Trophoblast cell (in vitro differentiated cells and primary cell): ENCODE measurements at regions not wholly inside any gene's neighbourhood (a gene's known extent, or its start where the extent isn't known, plus 50 kb on each side); places are given as distances from the start of the nearest gene placed in this dataset.

Experiments
- DNase-seq, 2 donors: peaks; one replicate each; pipeline ENCODE4 v3.0.0-alpha.2; 2016
- H2AFZ ChIP-seq: 2 replicates; pipeline ENCODE4 v1.6.1; 2013; ENCODE audit warnings: low read length, moderate library complexity, mild to moderate bottlenecking; ENCODE audit not compliant: insufficient read depth, poor library complexity
- H2AK5ac ChIP-seq: 2 replicates; pipeline ENCODE4 v1.6.1; 2013; ENCODE audit warnings: mild to moderate bottlenecking, low read length
- H2BK120ac ChIP-seq: 2 replicates; pipeline ENCODE4 v1.6.1; 2013; ENCODE audit warnings: low read length, mild to moderate bottlenecking, moderate library complexity; ENCODE audit not compliant: insufficient read depth, poor library complexity
- H2BK12ac ChIP-seq: 2 replicates; pipeline ENCODE4 v1.6.1; 2013; ENCODE audit warnings: mild to moderate bottlenecking, low read length, moderate library complexity
- H2BK5ac ChIP-seq: 2 replicates; pipeline ENCODE4 v1.6.1; 2013; ENCODE audit warnings: low read length, low read depth, moderate library complexity, mild to moderate bottlenecking; ENCODE audit not compliant: poor library complexity
- H3K14ac ChIP-seq: 2 replicates; pipeline ENCODE4 v1.6.1; 2013; ENCODE audit warnings: mild to moderate bottlenecking, low read length
- H3K18ac ChIP-seq: 2 replicates; pipeline ENCODE4 v1.6.1; 2013; ENCODE audit warnings: mild to moderate bottlenecking, low read length
- H3K23ac ChIP-seq: 2 replicates; pipeline ENCODE4 v1.6.1; 2013; ENCODE audit warnings: low read length
- H3K27ac ChIP-seq: 2 replicates; pipeline ENCODE4 v1.5.1; 2013; ENCODE audit warnings: low read depth, mild to moderate bottlenecking, inconsistent platforms, low read length, moderate library complexity
- H3K27me3 ChIP-seq: 2 replicates; pipeline ENCODE4 v1.6.1; 2013; ENCODE audit warnings: inconsistent platforms, mild to moderate bottlenecking, low read length, moderate library complexity; ENCODE audit not compliant: insufficient read depth
- H3K36me3 ChIP-seq, 2 experiments: 1 replicate in 1 of 2; 2 replicates in 1 of 2; pipeline ENCODE4 v1.6.1; 2013; ENCODE audit warnings: low read length in 2 of 2, mild to moderate bottlenecking in 2 of 2, moderate library complexity in 1 of 2; ENCODE audit not compliant: insufficient read depth in 2 of 2, control insufficient read depth in 1 of 2
- H3K4ac ChIP-seq: 2 replicates; pipeline ENCODE4 v1.6.1; 2013; ENCODE audit warnings: low read depth, mild to moderate bottlenecking, low read length, moderate library complexity
- H3K4me1 ChIP-seq, 2 experiments: 1 replicate in 1 of 2; 2 replicates in 1 of 2; pipeline ENCODE4 v1.6.1; 2013; ENCODE audit warnings: low read length in 2 of 2, mild to moderate bottlenecking in 2 of 2, moderate library complexity in 1 of 2; ENCODE audit not compliant: insufficient read depth in 2 of 2, control insufficient read depth in 1 of 2
- H3K4me2 ChIP-seq: 2 replicates; pipeline ENCODE4 v1.6.1; 2013; ENCODE audit warnings: inconsistent platforms, mild to moderate bottlenecking, low read length, moderate library complexity
- H3K4me3 ChIP-seq: 2 replicates; pipeline ENCODE4 v1.5.1; 2013; ENCODE audit warnings: mild to moderate bottlenecking, low read depth, low read length, inconsistent platforms
- H3K79me1 ChIP-seq: one replicate; pipeline ENCODE4 v1.6.1; 2013; ENCODE audit warnings: low read length
- H3K79me2 ChIP-seq: 2 replicates; pipeline ENCODE4 v1.6.1; 2013; ENCODE audit warnings: low read length, mild to moderate bottlenecking; ENCODE audit not compliant: control insufficient read depth, insufficient read depth, poor library complexity
- H3K9ac ChIP-seq: 2 replicates; pipeline ENCODE4 v1.6.1; 2013; ENCODE audit warnings: mild to moderate bottlenecking, low read length
- H3K9me3 ChIP-seq: 2 replicates; pipeline ENCODE4 v1.6.1; 2013; ENCODE audit warnings: low read depth, mild to moderate bottlenecking, control low read depth, inconsistent platforms, low read length; ENCODE audit not compliant: insufficient read depth
- H4K12ac ChIP-seq: 2 replicates; pipeline ENCODE4 v1.6.1; 2013; ENCODE audit warnings: low read depth, mild to moderate bottlenecking, low read length, moderate library complexity
- H4K8ac ChIP-seq: 2 replicates; pipeline ENCODE4 v1.6.1; 2013; ENCODE audit warnings: low read depth, mild to moderate bottlenecking, low read length, moderate library complexity
- H4K91ac ChIP-seq: one replicate; pipeline ENCODE4 v1.6.1; 2013; ENCODE audit warnings: low read depth, mild to moderate bottlenecking, low read length, moderate library complexity
- WGBS: extraction: QIAGEN DNeasy Blood & Tissue Kit; methylation state at CpG from one replicate; pipeline ENCODE4 v1.1.7; 2013; ENCODE audit warnings: missing lambda C conversion rate; ENCODE audit not compliant: insufficient read length, insufficient coverage; ENCODE audit errors: extremely low coverage; 5-methylcytosine and 5-hydroxymethylcytosine counted together

GRCh38 chr2:38499548-38500282 is 103.0 kb downstream of the HNRNPLL start:
- Histone ChIP-seq H4K12ac (no peak overlapping the region), H3K14ac (no peak overlapping the region), H3K36me3 (peaks cover 0 to 2% of the 10 kb centered on the region in 2 experiments), H2AK5ac (no peak overlapping the region), H3K9ac (no peak overlapping the region), H3K79me1 (peaks cover 8% of the 10 kb centered on the region), H3K23ac (no peak overlapping the region), H2BK120ac (no peak overlapping the region), H3K4me1 (peaks cover 17 to 19% of the 10 kb centered on the region in 2 experiments), H3K79me2 (peaks cover 2% of the 10 kb centered on the region), H3K18ac (no peak overlapping the region), H4K8ac (no peak overlapping the region), H2AFZ (no peak overlapping the region), H2BK12ac (peak overlapping the region; percentile 67), H3K4me2 (peak overlapping the region; percentile 25), H4K91ac (peak overlapping the region; percentile 60), H2BK5ac (peak overlapping the region; percentile 49), H3K4me3 (no peak overlapping the region), H3K9me3 (peaks cover 1% of the 10 kb centered on the region), H3K27me3 (no peaks in the 10 kb centered on the region), H3K4ac (no peak overlapping the region), H3K27ac (peak overlapping the region; percentile 62)
- WGBS, result no CpG with 5 or more reads among the region's 9 CpGs
- peak; percentile 94 to 95 for DNase-seq

- Histone ChIP-seq H4K8ac (no peak overlapping the region), H2BK5ac (no peak overlapping the region), H3K27ac (no peak overlapping the region), H3K4me2 (no peak overlapping the region), H2BK12ac (no peak overlapping the region), H3K79me1 (peaks cover 8% of the 10 kb centered on the region), H3K14ac (no peak overlapping the region), H3K9me3 (no peaks in the 10 kb centered on the region), H3K4me3 (no peak overlapping the region), H4K91ac (no peak overlapping the region), H3K23ac (no peak overlapping the region), H2AFZ (no peak overlapping the region), H3K36me3 (peaks cover 0 to 2% of the 10 kb centered on the region in 2 experiments), H3K27me3 (no peaks in the 10 kb centered on the region), H3K4me1 (peaks cover 17% of the 10 kb centered on the region in 2 experiments), H3K79me2 (peaks cover 2% of the 10 kb centered on the region), H3K4ac (no peak overlapping the region), H3K18ac (no peak overlapping the region), H3K9ac (no peak overlapping the region), H4K12ac (no peak overlapping the region), H2BK120ac (no peak overlapping the region), H2AK5ac (no peak overlapping the region)
- WGBS, result no CpG with 5 or more reads among the region's 3 CpGs
- no peak for DNase-seq
Observed at GRCh38 chr2:38498045-38498481, 104.7 kb downstream of the HNRNPLL start.

GRCh38 chr2:38497670-38498037 is 105.1 kb downstream of the HNRNPLL start:
- H2AFZ ChIP-seq, result no peak overlapping the region
- H3K79me1 ChIP-seq, result peaks cover 8% of the 10 kb centered on the region

GRCh38 chr2:38496927-38497669 is 105.6 kb downstream of the HNRNPLL start:
- no peak overlapping the region for H2AK5ac ChIP-seq

More at GRCh38 chr2:38497670-38498037, 105.1 kb downstream of the HNRNPLL start:
- no peak overlapping the region for H3K14ac ChIP-seq
- H3K9ac ChIP-seq, result no peak overlapping the region
- no peak for DNase-seq
- H3K36me3 ChIP-seq, result peaks cover 0 to 2% of the 10 kb centered on the region in 2 experiments
- WGBS, result no CpG with 5 or more reads among the region's 3 CpGs
- H2AK5ac ChIP-seq, result no peak overlapping the region
- H3K4ac ChIP-seq, result no peak overlapping the region
- no peak overlapping the region for H3K23ac ChIP-seq
- peaks cover 17% of the 10 kb centered on the region in 2 experiments for H3K4me1 ChIP-seq
- no peaks in the 10 kb centered on the region for H3K27me3 ChIP-seq
- H4K12ac ChIP-seq, result no peak overlapping the region
- no peak overlapping the region for H2BK120ac ChIP-seq
- no peak overlapping the region for H2BK12ac ChIP-seq
- H3K79me2 ChIP-seq, result peaks cover 2% of the 10 kb centered on the region
- no peak overlapping the region for H3K4me3 ChIP-seq
- H4K91ac ChIP-seq, result no peak overlapping the region
- no peak overlapping the region for H3K18ac ChIP-seq
- no peak overlapping the region for H2BK5ac ChIP-seq
- H3K27ac ChIP-seq, result no peak overlapping the region
- H4K8ac ChIP-seq, result no peak overlapping the region
- H3K9me3 ChIP-seq, result no peaks in the 10 kb centered on the region
- H3K4me2 ChIP-seq, result no peak overlapping the region

More at GRCh38 chr2:38496927-38497669, 105.6 kb downstream of the HNRNPLL start:
- Histone ChIP-seq H3K27ac (no peak overlapping the region), H3K79me2 (peaks cover 2% of the 10 kb centered on the region), H3K23ac (no peak overlapping the region), H3K9me3 (no peaks in the 10 kb centered on the region), H3K14ac (no peak overlapping the region), H2BK12ac (no peak overlapping the region), H3K79me1 (peaks cover 8% of the 10 kb centered on the region), H2AFZ (no peak overlapping the region), H2BK5ac (no peak overlapping the region), H4K8ac (no peak overlapping the region), H3K4me3 (no peak overlapping the region), H3K9ac (no peak overlapping the region), H4K12ac (no peak overlapping the region), H3K4me2 (no peak overlapping the region), H3K36me3 (peaks cover 0 to 2% of the 10 kb centered on the region in 2 experiments), H4K91ac (no peak overlapping the region), H3K4ac (no peak overlapping the region), H3K4me1 (peaks cover 17% of the 10 kb centered on the region in 2 experiments), H3K27me3 (no peaks in the 10 kb centered on the region), H2BK120ac (no peak overlapping the region), H3K18ac (no peak overlapping the region)
- no CpG with 5 or more reads among the region's 8 CpGs for WGBS
- DNase-seq, result no peak
